ENCODE measurements at regions not wholly inside any gene's neighbourhood (a gene's known extent, or its start where the extent isn't known, plus 50 kb on each side); places are given as distances from the start of the nearest gene placed in this dataset.

DNA sequence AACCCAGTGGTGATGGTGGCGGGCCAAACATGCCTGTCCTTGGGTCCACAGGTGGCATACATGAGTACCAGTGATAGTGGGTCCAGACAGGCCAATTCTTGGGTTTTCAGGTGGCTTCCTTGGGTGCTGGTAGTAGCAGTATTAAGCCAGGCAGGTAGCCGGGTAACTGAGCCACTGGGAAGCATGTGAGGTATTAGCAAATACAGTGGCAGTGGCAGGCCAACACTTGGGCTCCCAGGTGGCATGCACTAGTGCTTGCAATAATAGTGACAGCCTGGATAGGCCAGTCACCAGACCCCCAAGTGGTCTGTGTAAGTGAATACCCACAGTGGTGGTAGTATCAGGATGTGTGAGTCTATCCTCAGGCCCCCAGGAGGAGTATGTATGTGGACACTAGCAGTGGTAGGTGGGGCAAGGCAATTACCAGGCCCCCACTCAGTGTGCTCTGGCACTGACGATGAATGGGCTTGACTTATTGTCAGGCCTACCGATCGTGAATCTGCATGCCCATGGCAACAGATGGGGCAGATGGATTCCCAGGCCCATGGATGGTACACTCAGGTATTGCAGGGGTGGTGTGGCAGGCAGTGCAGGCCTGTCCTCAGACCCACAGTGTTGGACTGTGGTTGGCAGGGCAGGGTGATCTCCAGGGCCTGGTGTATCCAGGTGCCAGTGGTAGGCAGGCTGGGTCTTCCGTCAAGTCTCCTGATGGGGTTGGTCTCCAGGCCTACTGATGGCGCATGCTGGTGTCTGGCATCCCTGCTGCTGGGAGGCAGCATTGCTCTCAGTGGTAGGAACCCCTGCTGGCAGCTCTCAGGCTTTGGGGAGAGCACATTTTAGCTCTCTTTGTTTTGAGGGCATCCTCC, 840.7 kb downstream of the FAM181B start:
- peaks cover 9% of the 10 kb centered on the region for H3K9me3 ChIP-seq (ENCODE audit: control insufficient read depth, low read length)
- no peak overlapping the region for H3K23ac ChIP-seq (ENCODE audit: low read length in 2 of 2)
- H3K4me2 ChIP-seq (ENCODE audit: low read length, poor library complexity, severe bottlenecking): no peak overlapping the region
- H2AK5ac ChIP-seq (ENCODE audit: low read length, severe bottlenecking): no peak overlapping the region
- no peak overlapping the region for H2BK12ac ChIP-seq (ENCODE audit: low read length in 2 of 2)
- no peaks in the 10 kb centered on the region for H3K27me3 ChIP-seq (ENCODE audit: control insufficient read depth in 1 of 2, insufficient read depth in 1 of 2, low read length in 2 of 2)
- H2AFZ ChIP-seq (ENCODE audit: low read depth, low read length): no peak overlapping the region
- no peak overlapping the region for H3K9ac ChIP-seq (ENCODE audit: low read length)
- no peaks in the 10 kb centered on the region for H3K4me1 ChIP-seq (ENCODE audit: control insufficient read depth, insufficient read depth, low read depth, low read length)
- WGBS: 83% methylated on average over 7 of the region's 7 CpGs
- no peak overlapping the region for H2BK5ac ChIP-seq (ENCODE audit: low read depth, low read length, poor library complexity, severe bottlenecking)
- H4K91ac ChIP-seq (ENCODE audit: low read length): no peak overlapping the region
- no peak for DNase-seq
- H3K4ac ChIP-seq (ENCODE audit: low read depth in 1 of 2, low read length in 2 of 2): no peak overlapping the region
- H3K18ac ChIP-seq (ENCODE audit: low read depth in 1 of 2, low read length in 2 of 2): no peak overlapping the region
- no peak overlapping the region for H3K14ac ChIP-seq (ENCODE audit: low read length in 2 of 2)
- no peaks in the 10 kb centered on the region for H3K36me3 ChIP-seq (ENCODE audit: control insufficient read depth in 1 of 2, insufficient read depth in 2 of 2, low read depth in 1 of 2, low read length in 2 of 2)
- H3K27ac ChIP-seq (ENCODE audit: low read length, poor library complexity, severe bottlenecking): no peak overlapping the region
- no peak overlapping the region for H3K4me3 ChIP-seq (ENCODE audit: insufficient read depth in 1 of 2, low read depth in 1 of 2, low read length in 2 of 2)
- H4K8ac ChIP-seq (ENCODE audit: low read length): no peak overlapping the region
- H2BK15ac ChIP-seq (ENCODE audit: low read depth, poor library complexity, severe bottlenecking): no peak overlapping the region
- no peaks in the 10 kb centered on the region for H3K79me1 ChIP-seq (replicated peaks; ENCODE audit: low read length, poor library complexity, severe bottlenecking)
- H2BK120ac ChIP-seq (ENCODE audit: low read depth, low read length): no peak overlapping the region

DNA sequence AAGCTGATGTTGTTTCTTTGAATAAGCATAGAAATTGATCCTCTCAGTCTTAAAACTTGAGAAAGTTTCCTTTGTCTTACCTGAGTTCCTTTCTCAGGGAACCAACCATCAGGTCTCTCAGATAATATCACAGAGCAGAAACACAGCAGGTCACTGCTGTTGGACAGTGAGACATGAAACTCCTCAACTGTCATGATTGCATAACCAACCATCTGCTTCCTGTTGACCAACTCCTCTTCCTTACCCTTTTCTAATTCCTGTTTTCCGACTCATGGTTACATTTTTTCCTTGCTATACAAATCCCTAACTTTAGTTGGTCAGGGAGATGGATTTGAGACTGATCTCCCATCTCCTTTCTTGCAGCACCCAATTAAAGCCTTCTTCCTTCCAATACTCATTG, 845.3 kb downstream of the FAM181B start:
- H3K23ac ChIP-seq (ENCODE audit: low read length in 2 of 2): no peak overlapping the region
- no peak overlapping the region for H2BK15ac ChIP-seq (ENCODE audit: low read depth, poor library complexity, severe bottlenecking)
- peaks cover 9% of the 10 kb centered on the region for H3K9me3 ChIP-seq (ENCODE audit: control insufficient read depth, low read length)
- H2BK12ac ChIP-seq (ENCODE audit: low read length in 2 of 2): no peak overlapping the region
- no peak for DNase-seq
- no peak overlapping the region for H3K18ac ChIP-seq (ENCODE audit: low read depth in 1 of 2, low read length in 2 of 2)
- no peak overlapping the region for H2BK120ac ChIP-seq (ENCODE audit: low read depth, low read length)
- no peak overlapping the region for H3K4me3 ChIP-seq (ENCODE audit: insufficient read depth in 1 of 2, low read depth in 1 of 2, low read length in 2 of 2)
- no peaks in the 10 kb centered on the region for H3K79me1 ChIP-seq (replicated peaks; ENCODE audit: low read length, poor library complexity, severe bottlenecking)
- H3K4ac ChIP-seq (ENCODE audit: low read depth in 1 of 2, low read length in 2 of 2): no peak overlapping the region
- H3K9ac ChIP-seq (ENCODE audit: low read length): no peak overlapping the region
- no peak overlapping the region for H3K27ac ChIP-seq (ENCODE audit: low read length, poor library complexity, severe bottlenecking)
- no peak overlapping the region for H2BK5ac ChIP-seq (ENCODE audit: low read depth, low read length, poor library complexity, severe bottlenecking)
- no peak overlapping the region for H2AFZ ChIP-seq (ENCODE audit: low read depth, low read length)
- H3K4me2 ChIP-seq (ENCODE audit: low read length, poor library complexity, severe bottlenecking): no peak overlapping the region
- no peaks in the 10 kb centered on the region for H3K27me3 ChIP-seq (ENCODE audit: control insufficient read depth in 1 of 2, insufficient read depth in 1 of 2, low read length in 2 of 2)
- H4K91ac ChIP-seq (ENCODE audit: low read length): no peak overlapping the region
- H2AK5ac ChIP-seq (ENCODE audit: low read length, severe bottlenecking): no peak overlapping the region
- no peak overlapping the region for H4K8ac ChIP-seq (ENCODE audit: low read length)
- no peaks in the 10 kb centered on the region for H3K4me1 ChIP-seq (ENCODE audit: control insufficient read depth, insufficient read depth, low read depth, low read length)
- WGBS: 64% methylated on average over 1 of the region's 1 CpG
- H3K14ac ChIP-seq (ENCODE audit: low read length in 2 of 2): no peak overlapping the region
- no peaks in the 10 kb centered on the region for H3K36me3 ChIP-seq (ENCODE audit: control insufficient read depth in 1 of 2, insufficient read depth in 2 of 2, low read depth in 1 of 2, low read length in 2 of 2)

- H3K14ac ChIP-seq (ENCODE audit: low read length in 2 of 2): no peak overlapping the region
- no peak overlapping the region for H2BK120ac ChIP-seq (ENCODE audit: low read depth, low read length)
- H3K27ac ChIP-seq (ENCODE audit: low read length, poor library complexity, severe bottlenecking): no peak overlapping the region
- no CpG with 5 or more reads among the region's 1 CpG for WGBS
- H3K18ac ChIP-seq (ENCODE audit: low read depth in 1 of 2, low read length in 2 of 2): no peak overlapping the region
- no peak for DNase-seq
- no peak overlapping the region for H4K91ac ChIP-seq (ENCODE audit: low read length)
- H2AK5ac ChIP-seq (ENCODE audit: low read length, severe bottlenecking): no peak overlapping the region
- no peak overlapping the region for H2BK15ac ChIP-seq (ENCODE audit: low read depth, poor library complexity, severe bottlenecking)
- no peaks in the 10 kb centered on the region for H3K79me1 ChIP-seq (replicated peaks; ENCODE audit: low read length, poor library complexity, severe bottlenecking)
- no peak overlapping the region for H3K23ac ChIP-seq (ENCODE audit: low read length in 2 of 2)
- no peak overlapping the region for H2AFZ ChIP-seq (ENCODE audit: low read depth, low read length)
- no peak overlapping the region for H3K4me2 ChIP-seq (ENCODE audit: low read length, poor library complexity, severe bottlenecking)
- H3K4me3 ChIP-seq (ENCODE audit: insufficient read depth in 1 of 2, low read depth in 1 of 2, low read length in 2 of 2): no peak overlapping the region
- no peak overlapping the region for H3K9ac ChIP-seq (ENCODE audit: low read length)
- no peaks in the 10 kb centered on the region for H3K36me3 ChIP-seq (ENCODE audit: control insufficient read depth in 1 of 2, insufficient read depth in 2 of 2, low read depth in 1 of 2, low read length in 2 of 2)
- H4K8ac ChIP-seq (ENCODE audit: low read length): no peak overlapping the region
- no peak overlapping the region for H2BK12ac ChIP-seq (ENCODE audit: low read length in 2 of 2)
- H3K27me3 ChIP-seq (ENCODE audit: control insufficient read depth in 1 of 2, insufficient read depth in 1 of 2, low read length in 2 of 2): no peaks in the 10 kb centered on the region
- H3K4ac ChIP-seq (ENCODE audit: low read depth in 1 of 2, low read length in 2 of 2): no peak overlapping the region
- H2BK5ac ChIP-seq (ENCODE audit: low read depth, low read length, poor library complexity, severe bottlenecking): no peak overlapping the region
- H3K9me3 ChIP-seq (ENCODE audit: control insufficient read depth, low read length): peaks cover 9% of the 10 kb centered on the region
- H3K4me1 ChIP-seq (ENCODE audit: control insufficient read depth, insufficient read depth, low read depth, low read length): no peaks in the 10 kb centered on the region
Observed at GRCh38 chr11:81887671-81888070, 846.0 kb downstream of the FAM181B start.

DNA sequence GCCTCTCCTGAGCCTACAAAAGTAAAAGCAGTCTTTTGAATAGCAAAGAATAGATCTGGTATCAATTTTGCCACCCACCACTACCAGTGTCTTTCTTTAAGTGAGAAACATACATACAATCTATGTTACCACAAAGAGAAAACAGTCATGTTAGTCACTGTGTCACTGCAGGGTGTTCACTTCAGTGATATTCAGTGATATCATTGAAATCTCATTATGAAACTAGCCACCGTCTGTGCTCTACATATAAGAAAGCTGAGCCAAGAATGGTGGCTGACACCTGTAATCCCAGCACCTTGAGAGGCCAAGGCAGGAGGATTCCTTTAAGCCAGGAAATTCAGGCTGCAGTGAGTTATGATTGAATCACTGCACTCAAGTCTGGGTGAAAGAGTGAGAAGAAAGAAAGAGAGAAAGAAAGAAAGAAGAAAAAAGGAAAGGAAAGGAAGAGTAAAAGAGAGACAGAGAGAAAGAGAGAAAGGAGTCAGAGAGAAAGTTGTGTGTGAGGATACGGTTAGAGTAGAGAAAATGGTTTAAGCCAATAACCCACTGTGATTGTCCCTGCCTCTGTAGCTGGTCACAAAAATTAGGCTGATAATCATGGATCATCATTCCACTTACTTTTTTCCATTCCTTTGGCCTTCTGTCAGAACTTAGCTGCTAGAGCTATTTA, 847.1 kb downstream of the FAM181B start:
- Histone ChIP-seq H3K79me1 (replicated peaks; ENCODE audit: low read length, poor library complexity, severe bottlenecking) (no peaks in the 10 kb centered on the region), H3K4me2 (ENCODE audit: low read length, poor library complexity, severe bottlenecking) (no peak overlapping the region), H2AFZ (ENCODE audit: low read depth, low read length) (no peak overlapping the region), H3K4me1 (ENCODE audit: control insufficient read depth, insufficient read depth, low read depth, low read length) (no peaks in the 10 kb centered on the region), H3K9me3 (ENCODE audit: control insufficient read depth, low read length) (peaks cover 9% of the 10 kb centered on the region), H2AK5ac (ENCODE audit: low read length, severe bottlenecking) (no peak overlapping the region), H2BK5ac (ENCODE audit: low read depth, low read length, poor library complexity, severe bottlenecking) (no peak overlapping the region), H3K4ac (ENCODE audit: low read depth in 1 of 2, low read length in 2 of 2) (no peak overlapping the region), H4K8ac (ENCODE audit: low read length) (no peak overlapping the region), H3K4me3 (ENCODE audit: insufficient read depth in 1 of 2, low read depth in 1 of 2, low read length in 2 of 2) (no peak overlapping the region), H4K91ac (ENCODE audit: low read length) (no peak overlapping the region), H2BK12ac (ENCODE audit: low read length in 2 of 2) (no peak overlapping the region), H3K36me3 (ENCODE audit: control insufficient read depth in 1 of 2, insufficient read depth in 2 of 2, low read depth in 1 of 2, low read length in 2 of 2) (no peaks in the 10 kb centered on the region), H3K27me3 (ENCODE audit: control insufficient read depth in 1 of 2, insufficient read depth in 1 of 2, low read length in 2 of 2) (no peaks in the 10 kb centered on the region), H2BK120ac (ENCODE audit: low read depth, low read length) (no peak overlapping the region), H3K9ac (ENCODE audit: low read length) (no peak overlapping the region), H3K18ac (ENCODE audit: low read depth in 1 of 2, low read length in 2 of 2) (no peak overlapping the region), H3K27ac (ENCODE audit: low read length, poor library complexity, severe bottlenecking) (no peak overlapping the region), H2BK15ac (ENCODE audit: low read depth, poor library complexity, severe bottlenecking) (no peak overlapping the region), H3K14ac (ENCODE audit: low read length in 2 of 2) (no peak overlapping the region), H3K23ac (ENCODE audit: low read length in 2 of 2) (no peak overlapping the region)
- DNase-seq: no peak
- 90% methylated on average over 1 of the region's 2 CpGs for WGBS
